ENCODE measurements at regions not wholly inside any gene's neighbourhood (a gene's known extent, or its start where the extent isn't known, plus 50 kb on each side); places are given as distances from the start of the nearest gene placed in this dataset.

DNA sequence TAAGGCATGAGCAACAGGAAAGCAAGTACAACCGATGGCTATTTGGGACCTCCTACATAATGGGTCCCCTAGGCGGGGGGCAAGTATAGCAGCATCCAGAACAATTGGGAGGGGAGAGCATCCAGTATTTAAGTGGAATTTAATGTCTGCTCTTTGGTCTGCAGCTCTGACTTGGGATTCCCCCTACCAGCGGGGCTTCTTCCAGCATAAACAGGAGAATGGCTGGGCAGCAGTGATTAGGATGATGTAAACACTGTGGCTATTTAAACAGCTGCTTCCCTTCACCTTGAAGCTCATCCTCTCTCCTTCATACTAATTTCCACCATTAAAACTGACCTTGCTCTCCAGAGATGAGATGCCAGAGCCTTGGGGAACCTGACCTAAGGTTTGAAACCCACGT, 73.9 kb upstream of the OXGR1 start:
- DNase-seq = no peak
- WGBS, 2 experiments (ENCODE audit: low coverage in 1 of 2, low lambda C conversion rate in 2 of 2, missing lambda C conversion rate in 2 of 2) = 38 to 49% methylated on average over 4 of the region's 4 CpGs
- in situ Hi-C loops (cut with MboI) = no loop called here

GRCh38 chr13:97069050-97069815, 75.0 kb upstream of the OXGR1 start:
- 67 to 69% methylated on average over 8 of the region's 8 CpGs for WGBS, 2 experiments (ENCODE audit: low coverage in 1 of 2, low lambda C conversion rate in 2 of 2, missing lambda C conversion rate in 2 of 2)
- no peak overlapping the region for H3K27ac ChIP-seq
- peaks cover 12% of the 10 kb centered on the region for H3K4me1 ChIP-seq (ENCODE audit: insufficient read depth)
- H3K4me3 ChIP-seq = no peak overlapping the region
- in situ Hi-C loops (cut with MboI) = no loop called here
- H2AFZ ChIP-seq = no peak overlapping the region
- H3F3A ChIP-seq (ENCODE audit: insufficient read depth) = no peaks in the 10 kb centered on the region
- no peaks in the 10 kb centered on the region for H3K9me3 ChIP-seq (ENCODE audit: low read depth)
- H3K4me2 ChIP-seq (ENCODE audit: unreplicated experiment) = no peak overlapping the region
- no peaks in the 10 kb centered on the region for H3K36me3 ChIP-seq (ENCODE audit: low read depth)
- TF ChIP-seq EZH2phosphoT487 (IDR thresholded peaks at IDR 0.05; ENCODE audit: insufficient read depth, low read depth) = no peak
- no peak for TF ChIP-seq EZH2 (IDR thresholded peaks at IDR 0.05; ENCODE audit: insufficient read depth, poor library complexity, severe bottlenecking)
- H3K79me2 ChIP-seq (ENCODE audit: insufficient read depth) = no peaks in the 10 kb centered on the region
- no peaks in the 10 kb centered on the region for H3K27me3 ChIP-seq (replicated peaks; ENCODE audit: insufficient read depth)
- no peak overlapping the region for H3K9ac ChIP-seq
- H4K20me1 ChIP-seq (ENCODE audit: insufficient read depth) = no peaks in the 10 kb centered on the region
- no peak for DNase-seq
- no peaks in the 10 kb centered on the region for H3K9me2 ChIP-seq (ENCODE audit: insufficient read depth)

More for the DNA sequence above, 73.9 kb upstream of the OXGR1 start:
- no peak overlapping the region for H3K27ac ChIP-seq
- no peaks in the 10 kb centered on the region for H3K9me2 ChIP-seq (ENCODE audit: insufficient read depth)
- H3K9ac ChIP-seq = no peak overlapping the region
- H3K79me2 ChIP-seq (ENCODE audit: insufficient read depth) = no peaks in the 10 kb centered on the region
- no peaks in the 10 kb centered on the region for H3K36me3 ChIP-seq (ENCODE audit: low read depth)
- no peaks in the 10 kb centered on the region for H3K9me3 ChIP-seq (ENCODE audit: low read depth)
- no peaks in the 10 kb centered on the region for H3F3A ChIP-seq (ENCODE audit: insufficient read depth)
- H3K4me1 ChIP-seq (ENCODE audit: insufficient read depth) = peaks cover 12% of the 10 kb centered on the region
- no peak overlapping the region for H2AFZ ChIP-seq
- no peaks in the 10 kb centered on the region for H4K20me1 ChIP-seq (ENCODE audit: insufficient read depth)
- H3K4me3 ChIP-seq = no peak overlapping the region
- no peak overlapping the region for H3K4me2 ChIP-seq (ENCODE audit: unreplicated experiment)
- TF ChIP-seq EZH2phosphoT487 (IDR thresholded peaks at IDR 0.05; ENCODE audit: insufficient read depth, low read depth) (no peak), EZH2 (IDR thresholded peaks at IDR 0.05; ENCODE audit: insufficient read depth, poor library complexity, severe bottlenecking) (no peak)
- no peaks in the 10 kb centered on the region for H3K27me3 ChIP-seq (replicated peaks; ENCODE audit: insufficient read depth)

GRCh38 chr13:97072297-97072696, 78.0 kb upstream of the OXGR1 start:
- Histone ChIP-seq H3F3A (ENCODE audit: insufficient read depth) (no peaks in the 10 kb centered on the region), H3K4me2 (ENCODE audit: unreplicated experiment) (no peak overlapping the region), H3K27me3 (replicated peaks; ENCODE audit: insufficient read depth) (no peaks in the 10 kb centered on the region), H4K20me1 (ENCODE audit: insufficient read depth) (no peaks in the 10 kb centered on the region), H3K9me2 (ENCODE audit: insufficient read depth) (no peaks in the 10 kb centered on the region), H3K79me2 (ENCODE audit: insufficient read depth) (no peaks in the 10 kb centered on the region), H3K36me3 (ENCODE audit: low read depth) (no peaks in the 10 kb centered on the region), H3K4me1 (ENCODE audit: insufficient read depth) (peaks cover 9% of the 10 kb centered on the region), H3K4me3 (no peak overlapping the region), H3K9me3 (ENCODE audit: low read depth) (no peaks in the 10 kb centered on the region), H3K9ac (no peak overlapping the region), H2AFZ (no peak overlapping the region), H3K27ac (no peak overlapping the region)
- WGBS, 2 experiments (ENCODE audit: low coverage in 1 of 2, low lambda C conversion rate in 2 of 2, missing lambda C conversion rate in 2 of 2) = 55 to 61% methylated on average over 2 of the region's 2 CpGs
- in situ Hi-C loops (cut with MboI) = no loop called here
- TF ChIP-seq EZH2 (IDR thresholded peaks at IDR 0.05; ENCODE audit: insufficient read depth, poor library complexity, severe bottlenecking) (no peak), EZH2phosphoT487 (IDR thresholded peaks at IDR 0.05; ENCODE audit: insufficient read depth, low read depth) (no peak)
- DNase-seq = no peak

DNA sequence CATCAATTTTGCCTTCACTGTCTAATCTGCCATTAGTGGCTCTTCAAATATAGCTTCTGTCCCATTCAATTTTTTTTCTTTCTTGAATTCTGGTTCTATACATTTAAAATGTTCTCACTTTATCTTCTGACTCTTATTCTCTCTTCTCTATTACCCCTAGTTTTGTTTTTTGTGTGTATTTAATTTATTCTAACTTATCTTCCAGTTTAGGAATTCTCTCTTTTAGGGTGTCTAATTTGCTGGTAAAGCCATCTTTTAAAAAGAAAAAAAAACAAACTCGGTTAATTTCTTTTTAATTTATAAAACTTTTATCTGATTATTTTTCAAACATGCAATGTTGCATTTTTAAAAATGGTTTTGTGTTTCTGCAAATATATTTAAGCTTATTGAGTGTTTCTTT, 80.3 kb upstream of the OXGR1 start:
- Histone ChIP-seq H4K20me1 (ENCODE audit: insufficient read depth) (no peaks in the 10 kb centered on the region), H3K9me2 (ENCODE audit: insufficient read depth) (no peaks in the 10 kb centered on the region), H3K36me3 (ENCODE audit: low read depth) (no peaks in the 10 kb centered on the region), H3F3A (ENCODE audit: insufficient read depth) (no peaks in the 10 kb centered on the region), H3K27me3 (replicated peaks; ENCODE audit: insufficient read depth) (no peaks in the 10 kb centered on the region), H3K4me2 (ENCODE audit: unreplicated experiment) (no peak overlapping the region), H3K4me3 (no peak overlapping the region), H3K4me1 (ENCODE audit: insufficient read depth) (no peaks in the 10 kb centered on the region), H2AFZ (no peak overlapping the region), H3K9me3 (ENCODE audit: low read depth) (no peaks in the 10 kb centered on the region), H3K27ac (no peak overlapping the region), H3K9ac (no peak overlapping the region), H3K79me2 (ENCODE audit: insufficient read depth) (no peaks in the 10 kb centered on the region)
- DNase-seq = no peak
- TF ChIP-seq EZH2phosphoT487 (IDR thresholded peaks at IDR 0.05; ENCODE audit: insufficient read depth, low read depth) (no peak), EZH2 (IDR thresholded peaks at IDR 0.05; ENCODE audit: insufficient read depth, poor library complexity, severe bottlenecking) (no peak)
- 16 to 22% methylated on average over 1 of the region's 1 CpG for WGBS, 2 experiments (ENCODE audit: low coverage in 1 of 2, low lambda C conversion rate in 2 of 2, missing lambda C conversion rate in 2 of 2)
- in situ Hi-C loops (cut with MboI) = no loop called here

All from GM23248 (cell line).